NCI-H226 (cell line): ENCODE measurements at regions not wholly inside any gene's neighbourhood (a gene's known extent, or its start where the extent isn't known, plus 50 kb on each side); places are given as distances from the start of the nearest gene placed in this dataset.

Experiments used
- DNase-seq: peaks from one replicate; pipeline ENCODE4 v3.0.0-alpha.2; 2015

GRCh38 chr3:41053220-41053619 is 146.1 kb upstream of the CTNNB1 start:
- no peak for DNase-seq

GRCh38 chr3:41060106-41060505 is 139.2 kb upstream of the CTNNB1 start:
- DNase-seq, result no peak

GRCh38 chr3:41064070-41064469 is 135.2 kb upstream of the CTNNB1 start:
- DNase-seq, result no peak

DNA sequence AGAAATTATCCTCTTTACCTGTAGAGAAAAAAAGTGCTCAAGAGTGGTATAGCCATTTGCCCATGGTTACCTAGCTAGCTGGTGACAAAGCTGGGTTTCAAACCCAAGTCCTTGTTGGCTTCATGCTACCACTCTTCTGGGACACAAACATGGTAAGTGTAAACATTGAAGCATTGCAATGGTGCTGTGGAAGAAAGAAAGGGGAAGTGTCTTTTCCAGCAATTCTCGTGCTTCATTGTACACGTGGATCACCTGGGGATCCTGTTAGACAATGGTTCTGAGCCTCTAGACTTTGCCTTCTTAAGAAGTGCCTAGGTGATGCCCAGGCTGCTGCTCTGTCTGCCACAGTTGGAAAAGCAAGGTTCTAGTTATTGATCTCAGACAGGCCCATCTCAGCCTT is 134.8 kb upstream of the CTNNB1 start:
- no peak for DNase-seq

GRCh38 chr3:41065340-41065739 is 134.0 kb upstream of the CTNNB1 start:
- DNase-seq, result no peak

GRCh38 chr3:41073190-41073589 is 126.1 kb upstream of the CTNNB1 start:
- no peak for DNase-seq

DNA sequence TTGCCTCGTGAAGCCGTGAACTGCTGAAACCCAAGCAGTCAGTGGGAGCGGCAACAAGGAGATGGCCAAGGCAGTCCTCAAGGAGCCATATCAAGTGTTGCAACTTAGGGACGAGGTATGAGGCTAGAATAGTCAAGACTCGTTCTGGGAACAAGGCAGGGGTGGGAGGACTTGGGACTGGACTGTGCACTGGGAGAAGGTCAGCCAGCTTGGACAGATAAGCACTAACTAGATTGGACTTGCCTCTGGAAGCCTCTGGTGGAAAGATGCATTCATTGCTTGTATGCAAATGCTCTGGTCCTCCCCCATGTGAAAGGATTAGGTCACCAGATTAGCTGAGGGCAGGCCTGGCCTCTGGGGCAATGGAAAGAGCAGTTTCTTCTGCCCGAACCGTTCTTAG is 123.3 kb upstream of the CTNNB1 start:
- peak; percentile 20 for DNase-seq

- no peak for DNase-seq
These were observed 122.9 kb upstream of the CTNNB1 start for GRCh38 chr3:41076399-41076798.

- DNase-seq, result no peak
These were observed 119.2 kb upstream of the CTNNB1 start for GRCh38 chr3:41080141-41080540.

- DNase-seq, result no peak
These were observed 110.4 kb upstream of the CTNNB1 start for GRCh38 chr3:41088882-41089281.

DNA sequence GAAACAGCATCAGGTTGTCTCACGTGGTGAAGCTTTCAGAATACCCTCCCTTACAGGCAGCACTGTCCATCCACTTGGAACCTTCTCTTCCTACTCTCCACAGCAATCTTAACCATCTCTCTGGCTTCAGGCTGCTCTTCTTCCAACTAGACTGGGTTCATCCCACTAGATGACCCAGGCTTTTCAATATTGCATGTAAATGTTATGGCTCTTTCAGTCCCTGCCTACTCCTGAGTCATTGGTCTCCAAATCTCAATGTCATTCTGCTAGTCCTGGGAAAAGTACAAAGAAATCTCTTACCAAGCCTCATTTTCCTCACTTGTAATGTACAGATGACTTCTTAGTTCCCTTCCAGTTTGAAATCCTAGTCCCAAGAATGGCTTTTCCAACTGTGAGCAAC is 109.7 kb upstream of the CTNNB1 start:
- no peak for DNase-seq

GRCh38 chr3:41092844-41093243 is 106.5 kb upstream of the CTNNB1 start:
- DNase-seq, result no peak

DNA sequence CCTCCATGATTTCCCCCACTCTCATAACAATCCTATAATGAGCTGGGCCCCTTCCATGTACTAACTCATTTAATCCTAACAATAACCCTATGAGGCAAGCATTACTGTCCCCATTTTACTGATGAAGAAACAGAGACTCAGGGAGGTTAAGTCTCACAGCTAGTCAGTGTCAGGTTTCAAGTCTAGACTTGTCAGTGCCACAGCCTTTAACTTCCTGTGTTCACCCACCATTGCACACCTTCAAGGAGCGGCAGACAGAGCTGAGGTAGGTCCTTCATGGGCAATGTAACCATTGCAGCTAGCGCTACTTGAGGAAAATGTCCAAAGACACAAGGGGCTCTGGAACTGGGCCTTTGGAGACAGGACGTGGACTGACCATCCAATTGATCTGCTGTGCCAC is 105.8 kb upstream of the CTNNB1 start:
- DNase-seq, result no peak

GRCh38 chr3:41094351-41094750 is 105.0 kb upstream of the CTNNB1 start:
- no peak for DNase-seq

- DNase-seq, result no peak
These were observed 103.6 kb upstream of the CTNNB1 start for GRCh38 chr3:41095702-41096101.

DNA sequence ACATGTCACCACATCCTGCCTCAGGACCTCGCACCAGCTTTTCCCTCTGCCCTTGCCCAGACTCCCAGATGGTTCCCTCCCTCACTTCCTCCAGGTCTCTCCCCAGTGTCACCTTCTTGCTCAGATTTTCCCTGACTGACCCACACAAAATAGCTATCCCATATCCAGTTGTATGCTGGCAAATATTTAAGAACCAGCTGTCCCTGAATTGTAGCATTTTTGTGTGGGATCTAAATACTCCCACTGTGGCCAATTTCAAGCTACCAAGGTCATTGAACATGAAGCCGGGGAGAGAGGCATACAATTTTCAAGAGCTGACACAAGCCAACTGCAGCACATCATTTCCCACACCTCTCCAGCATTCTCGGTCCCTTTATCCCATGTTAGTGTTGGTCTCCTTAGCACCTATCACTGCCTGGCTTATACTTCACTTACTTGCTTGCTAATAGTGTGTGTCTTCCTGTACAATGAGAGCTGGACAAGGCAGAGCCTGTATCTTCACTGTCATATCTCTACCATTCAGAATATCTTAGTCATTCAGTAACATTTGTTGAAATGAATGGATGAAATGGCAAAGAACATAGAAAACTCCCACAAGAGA is 101.3 kb upstream of the CTNNB1 start:
- DNase-seq, result no peak

- DNase-seq, result no peak
These were observed 98.1 kb upstream of the CTNNB1 start for GRCh38 chr3:41101231-41101630.

DNA sequence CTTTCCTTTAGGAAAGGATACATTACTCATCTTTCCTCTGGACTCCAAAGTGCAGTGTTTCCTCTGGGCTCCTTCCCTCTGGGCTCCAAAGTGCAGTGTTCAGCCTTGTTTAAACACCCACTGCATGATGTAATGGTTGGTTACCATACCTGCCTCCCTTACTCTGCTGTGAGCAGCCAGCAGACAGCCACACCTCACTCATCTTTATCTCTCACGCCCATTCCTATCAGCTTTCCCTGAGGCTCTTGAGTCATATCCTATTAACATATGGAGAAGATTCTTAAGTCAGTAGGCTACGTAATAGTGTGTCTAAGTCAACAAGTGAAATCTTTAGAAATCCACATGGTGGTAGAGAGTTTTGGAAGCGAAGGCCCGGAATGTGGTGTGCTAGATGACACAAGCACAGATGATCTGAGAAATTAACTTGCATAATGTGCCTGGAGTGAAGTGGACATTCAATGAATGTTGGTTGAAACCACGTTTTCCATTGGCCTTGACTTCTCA is 97.2 kb upstream of the CTNNB1 start:
- peak; percentile 97 for DNase-seq

GRCh38 chr3:41102750-41103149 is 96.6 kb upstream of the CTNNB1 start:
- DNase-seq, result no peak

DNA sequence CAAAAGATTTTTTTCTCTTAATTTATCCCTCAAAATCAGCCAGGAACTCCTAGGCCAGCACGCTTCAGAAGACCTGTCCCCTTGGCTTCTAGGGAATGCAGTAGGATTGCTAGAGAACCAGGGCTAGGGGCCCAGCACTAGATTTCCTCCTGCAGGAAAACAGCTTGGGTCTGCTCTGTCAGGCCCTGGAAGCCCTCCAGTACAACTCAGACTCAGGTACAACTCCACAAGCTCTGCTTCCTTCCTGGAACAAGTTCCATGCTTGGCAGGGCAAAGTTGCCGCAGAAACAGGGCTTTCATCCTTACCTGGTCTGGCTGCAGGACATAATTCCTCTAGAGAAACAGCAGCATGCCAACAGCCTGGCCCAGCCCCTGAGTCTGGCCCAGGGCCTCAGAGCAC is 96.1 kb upstream of the CTNNB1 start:
- no peak for DNase-seq

DNA sequence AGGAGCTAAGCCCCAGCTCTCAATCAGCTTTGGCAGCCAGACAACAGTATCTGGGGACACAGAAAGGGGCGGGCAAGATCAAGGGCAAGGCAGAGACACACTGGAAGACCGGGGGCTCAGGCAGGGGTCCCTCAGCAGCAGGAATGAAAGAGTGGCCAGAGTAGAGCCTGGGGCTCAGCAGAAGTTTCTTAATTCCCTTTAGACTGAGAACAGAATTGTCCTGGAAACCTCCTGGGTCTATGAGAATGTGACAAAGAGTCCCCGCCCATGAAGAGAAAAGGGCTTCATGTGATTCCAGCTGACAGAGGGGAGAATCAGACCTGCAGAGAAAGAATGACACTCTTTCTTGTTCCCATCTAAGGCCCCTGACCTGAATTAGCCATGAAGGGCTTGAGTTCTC is 95.2 kb upstream of the CTNNB1 start:
- DNase-seq, result no peak

DNA sequence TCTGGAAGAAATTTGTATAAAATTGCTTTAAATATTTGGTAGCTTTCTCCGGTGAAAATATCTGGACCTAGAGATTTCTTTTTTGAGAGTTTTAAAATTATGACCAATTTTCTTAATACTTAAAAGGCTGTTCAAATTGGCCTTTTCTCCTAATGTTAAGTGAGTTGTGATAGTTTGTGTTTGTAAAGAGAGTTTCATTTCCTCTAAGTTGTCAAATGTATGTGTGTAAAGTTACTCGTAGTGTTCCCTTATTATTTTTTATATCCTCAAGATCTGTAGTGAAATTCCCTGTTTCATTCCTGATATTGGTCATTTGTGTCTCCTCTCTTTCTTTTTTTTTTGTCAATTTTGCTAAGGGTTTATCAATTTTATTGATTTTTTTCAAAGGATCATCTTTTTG is 92.6 kb upstream of the CTNNB1 start:
- DNase-seq, result no peak

GRCh38 chr3:41111011-41111410 is 88.3 kb upstream of the CTNNB1 start:
- no peak for DNase-seq

DNA sequence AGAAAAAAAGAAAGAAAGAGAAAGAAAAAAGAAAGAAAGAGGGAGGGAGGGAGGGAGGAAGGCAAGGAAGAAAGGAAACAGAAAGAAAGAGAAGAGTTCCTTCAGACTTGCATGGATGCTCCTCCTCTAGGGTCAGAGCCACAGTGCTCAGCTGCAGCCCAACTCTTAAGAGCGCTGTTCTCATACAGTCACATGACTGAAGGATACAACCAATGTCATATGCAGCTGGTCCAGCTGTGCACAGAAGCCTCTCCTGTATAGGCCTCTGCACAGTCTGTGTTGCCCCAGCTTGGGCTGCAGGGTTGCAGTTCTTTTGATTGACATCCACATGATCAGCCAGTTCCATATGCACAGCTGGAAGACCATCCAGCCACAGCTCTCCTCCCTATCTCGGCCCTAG is 86.8 kb upstream of the CTNNB1 start:
- no peak for DNase-seq

DNA sequence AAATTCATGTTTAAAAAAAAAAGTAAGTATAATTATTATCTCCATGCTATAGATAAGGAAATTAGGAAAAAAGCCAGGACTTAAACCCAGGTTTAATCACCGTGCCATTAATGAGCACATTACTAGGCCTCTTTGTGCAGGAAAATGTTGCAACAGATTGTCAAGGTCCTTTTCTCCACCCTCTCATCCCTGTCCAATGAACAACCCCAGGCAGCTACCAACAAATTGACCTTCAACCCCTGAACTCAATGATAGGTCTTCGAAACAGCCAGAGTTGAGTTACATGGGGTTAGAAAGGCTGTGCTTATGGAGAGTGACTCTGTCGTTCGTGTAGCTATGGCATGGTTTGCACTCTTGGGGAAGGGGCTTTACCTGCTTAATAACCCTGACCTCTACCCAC is 84.2 kb upstream of the CTNNB1 start:
- no peak for DNase-seq

GRCh38 chr3:41116851-41117250 is 82.5 kb upstream of the CTNNB1 start:
- DNase-seq, result no peak
